22Rv1 (cell line): ENCODE measurements at regions not wholly inside any gene's neighbourhood (a gene's known extent, or its start where the extent isn't known, plus 50 kb on each side); places are given as distances from the start of the nearest gene placed in this dataset.

Experiments used
- H3K27ac ChIP-seq: fragments of 450-650 bp; 2 replicates; pipeline ENCODE4 v1.5.1; 2017
- ZFX ChIP-seq: fragments of 450-650 bp; IDR thresholded peaks from 2 replicates; pipeline ENCODE4 v1.6.1; 2017; ENCODE audit warnings: antibody characterized with exemption, borderline replicate concordance
- TF ChIP-seq, protein P1 (sequence below): fragments of 450-650 bp; IDR thresholded peaks from 2 replicates; pipeline ENCODE4 v1.5.1; 2017; ENCODE audit warnings: mild to moderate bottlenecking

DNA sequence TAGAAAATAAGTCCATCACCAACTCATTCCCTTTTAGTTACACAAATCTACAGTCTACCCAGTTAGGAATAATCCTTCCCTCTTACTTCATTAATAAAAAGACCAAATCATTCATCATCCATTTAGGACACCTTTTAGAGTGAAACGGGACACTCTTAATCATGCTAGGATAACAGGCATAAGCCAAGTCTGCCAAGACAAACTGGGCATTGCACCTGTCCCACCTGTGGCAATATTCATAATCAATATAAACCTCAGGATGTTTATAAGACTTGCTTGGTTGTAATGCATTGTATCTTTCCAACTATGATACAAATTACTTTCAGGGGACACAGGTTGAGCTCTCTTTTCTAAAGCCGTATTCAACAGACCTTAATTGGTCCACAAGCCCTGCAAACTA is 82.7 kb upstream of the SH3BP4 start:
- TF ChIP-seq, protein P1, sequence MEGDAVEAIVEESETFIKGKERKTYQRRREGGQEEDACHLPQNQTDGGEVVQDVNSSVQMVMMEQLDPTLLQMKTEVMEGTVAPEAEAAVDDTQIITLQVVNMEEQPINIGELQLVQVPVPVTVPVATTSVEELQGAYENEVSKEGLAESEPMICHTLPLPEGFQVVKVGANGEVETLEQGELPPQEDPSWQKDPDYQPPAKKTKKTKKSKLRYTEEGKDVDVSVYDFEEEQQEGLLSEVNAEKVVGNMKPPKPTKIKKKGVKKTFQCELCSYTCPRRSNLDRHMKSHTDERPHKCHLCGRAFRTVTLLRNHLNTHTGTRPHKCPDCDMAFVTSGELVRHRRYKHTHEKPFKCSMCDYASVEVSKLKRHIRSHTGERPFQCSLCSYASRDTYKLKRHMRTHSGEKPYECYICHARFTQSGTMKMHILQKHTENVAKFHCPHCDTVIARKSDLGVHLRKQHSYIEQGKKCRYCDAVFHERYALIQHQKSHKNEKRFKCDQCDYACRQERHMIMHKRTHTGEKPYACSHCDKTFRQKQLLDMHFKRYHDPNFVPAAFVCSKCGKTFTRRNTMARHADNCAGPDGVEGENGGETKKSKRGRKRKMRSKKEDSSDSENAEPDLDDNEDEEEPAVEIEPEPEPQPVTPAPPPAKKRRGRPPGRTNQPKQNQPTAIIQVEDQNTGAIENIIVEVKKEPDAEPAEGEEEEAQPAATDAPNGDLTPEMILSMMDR = no peak
- no peak for TF ChIP-seq ZFX

GRCh38 chr2:234867882-234868285 is 83.9 kb upstream of the SH3BP4 start:
- TF ChIP-seq ZFX = no peak
- TF ChIP-seq, protein P1 = no peak
- no peak overlapping the region for H3K27ac ChIP-seq

More for the DNA sequence above, 82.7 kb upstream of the SH3BP4 start:
- no peak overlapping the region for H3K27ac ChIP-seq

- no peak for TF ChIP-seq ZFX
- TF ChIP-seq, protein P1 = no peak
- no peak overlapping the region for H3K27ac ChIP-seq
These were observed 86.2 kb upstream of the SH3BP4 start for GRCh38 chr2:234865586-234865985.

GRCh38 chr2:234865040-234865439 is 86.8 kb upstream of the SH3BP4 start:
- no peak overlapping the region for H3K27ac ChIP-seq
- TF ChIP-seq, protein P1 = no peak
- no peak for TF ChIP-seq ZFX

DNA sequence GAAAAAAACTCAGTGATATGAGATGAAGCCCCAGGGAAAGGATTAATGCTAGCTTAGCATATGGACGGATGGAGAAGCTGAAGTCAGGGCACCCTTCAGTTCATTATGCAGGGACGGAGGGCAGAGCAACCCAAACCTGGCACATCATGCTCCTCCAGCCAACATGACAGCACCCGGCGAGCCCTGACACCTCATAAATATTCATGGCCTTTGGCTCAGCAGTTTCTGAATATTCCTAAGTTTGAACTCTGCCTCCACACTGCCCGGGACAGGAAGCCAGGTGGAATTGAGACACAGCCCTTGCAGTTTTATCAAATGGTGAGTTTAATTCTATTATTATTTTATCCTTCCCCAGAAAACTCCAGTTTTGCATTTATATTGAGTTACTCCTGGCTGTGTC is 87.3 kb upstream of the SH3BP4 start:
- TF ChIP-seq, protein P1 = no peak
- no peak for TF ChIP-seq ZFX
- no peak overlapping the region for H3K27ac ChIP-seq

DNA sequence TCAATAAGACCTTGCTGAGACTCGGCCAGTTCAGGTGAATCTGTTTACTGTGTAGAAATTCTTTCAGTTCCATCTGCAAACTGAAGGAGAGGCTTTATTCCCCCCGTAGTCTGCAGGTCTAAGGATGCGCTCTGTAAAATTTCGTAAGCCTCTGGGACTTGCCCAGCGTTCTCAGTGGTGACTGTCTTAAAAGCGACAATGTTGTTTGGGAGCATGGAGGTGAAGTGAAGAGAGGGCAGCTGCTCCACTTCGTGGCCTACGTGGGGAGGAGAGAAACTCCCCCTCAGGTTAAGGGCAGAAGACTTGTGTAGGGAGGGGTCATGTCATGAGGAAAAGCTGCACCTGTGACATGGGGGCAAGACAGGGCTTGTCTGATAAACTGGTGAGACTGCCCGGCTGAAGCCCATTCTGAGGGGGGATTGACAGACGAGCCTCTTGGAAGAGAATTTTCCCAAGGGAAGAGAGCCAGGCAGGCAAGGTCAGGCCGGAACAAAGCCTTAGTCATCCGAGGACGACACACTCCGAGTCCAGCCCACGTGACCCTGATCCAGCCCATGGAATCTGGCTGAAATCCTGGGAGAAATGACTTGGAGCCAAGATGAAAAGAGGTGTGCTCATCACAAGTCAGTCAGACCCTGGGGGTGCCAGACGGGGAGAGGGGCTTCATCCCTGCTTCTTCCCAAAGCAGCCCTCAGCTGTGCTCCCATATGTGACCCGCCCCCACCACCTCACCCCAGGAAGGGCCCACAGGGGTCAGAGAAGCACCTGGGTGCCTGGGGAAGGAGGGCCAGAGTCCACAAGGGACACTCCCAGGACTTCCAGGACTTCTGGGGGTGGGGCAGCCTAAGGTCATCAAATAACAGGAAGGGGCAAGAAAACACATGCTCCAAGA is 88.5 kb upstream of the SH3BP4 start:
- no peak for TF ChIP-seq ZFX
- TF ChIP-seq, protein P1 = no peak
- no peak overlapping the region for H3K27ac ChIP-seq
